Hepatocyte (in vitro differentiated cells): ENCODE measurements at regions not wholly inside any gene's neighbourhood (a gene's known extent, or its start where the extent isn't known, plus 50 kb on each side); places are given as distances from the start of the nearest gene placed in this dataset.

Experiments
- CTCF ChIP-seq: fragments of 200-600 bp; sonication (generic); IDR thresholded peaks from 2 replicates; pipeline ENCODE4 v1.5.1; 2016; ENCODE audit warnings: antibody characterized with exemption, mild to moderate bottlenecking; ENCODE audit not compliant: poor library complexity
- EZH2 ChIP-seq: fragments of 200-600 bp; sonication (generic); IDR thresholded peaks from 2 replicates; pipeline ENCODE4 v1.6.1; 2016; ENCODE audit warnings: antibody characterized with exemption, mild to moderate bottlenecking, borderline replicate concordance
- EZH2phosphoT487 ChIP-seq: fragments of 200-600 bp; sonication (generic); IDR thresholded peaks from one replicate; pipeline ENCODE4 v1.6.1; 2018; ENCODE audit warnings: antibody characterized with exemption, mild to moderate bottlenecking, low read depth, moderate library complexity; ENCODE audit not compliant: unreplicated experiment, severe bottlenecking

GRCh38 chr9:27749838-27750237 lies 176.6 kb upstream of the C9orf72 start:
- TF ChIP-seq EZH2 (no peak), CTCF (no peak), EZH2phosphoT487 (no peak)
